ENCODE measurements at regions not wholly inside any gene's neighbourhood (a gene's known extent, or its start where the extent isn't known, plus 50 kb on each side); places are given as distances from the start of the nearest gene placed in this dataset.
A peak's percentile ranks its signal among the peaks of the same experiment; 100 is the strongest.

DNA sequence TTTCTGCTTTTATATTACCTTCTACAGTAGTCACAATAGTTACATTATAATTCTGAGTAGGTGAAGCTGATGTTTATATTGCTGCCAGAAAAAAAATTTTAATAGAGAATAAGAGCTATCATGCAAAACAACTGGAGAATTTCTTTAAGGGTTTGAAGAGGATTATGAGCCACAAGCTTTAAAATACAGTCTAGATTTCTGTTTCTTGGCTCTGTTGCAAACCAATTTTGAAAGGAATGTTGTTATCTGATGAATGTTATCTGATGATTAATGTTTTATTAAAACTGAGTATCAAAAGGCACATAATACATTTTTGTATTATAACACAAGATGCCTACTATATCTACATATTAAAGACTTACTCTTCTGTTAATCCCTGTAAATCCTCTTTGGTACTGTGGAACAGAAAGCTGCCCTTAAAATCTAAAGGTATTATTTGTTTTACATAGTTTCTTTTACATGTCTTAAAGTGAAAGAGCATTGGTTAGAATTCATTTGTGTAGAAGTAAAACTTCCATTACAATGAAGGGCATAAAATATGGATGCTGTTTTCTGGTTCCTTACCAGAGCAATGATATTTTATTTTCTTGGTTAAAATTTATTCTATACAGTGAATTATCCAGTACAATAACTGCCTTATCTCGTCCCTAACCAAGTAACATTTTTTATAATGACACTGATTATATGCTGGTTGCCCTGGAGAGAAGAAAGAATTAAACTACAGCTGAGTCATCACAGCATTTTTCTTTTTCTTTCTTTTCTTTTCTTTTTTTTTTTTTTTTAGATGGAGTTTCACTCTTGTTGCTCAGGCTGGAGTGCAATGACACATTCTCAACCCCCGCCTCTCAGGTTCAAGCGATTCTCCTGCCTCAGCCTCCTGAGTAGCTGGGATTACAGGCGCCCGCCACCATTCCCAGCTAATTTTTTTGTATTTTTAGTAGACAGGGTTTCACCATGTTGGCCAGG lies 205.7 kb downstream of the TANC2 start:
- no peak overlapping the region for H3K4me3 ChIP-seq
- ATAC-seq (peak; percentile 35), DNase-seq (no peak)
- no peaks in the 10 kb centered on the region for H3K36me3 ChIP-seq
- TF ChIP-seq, protein P1, sequence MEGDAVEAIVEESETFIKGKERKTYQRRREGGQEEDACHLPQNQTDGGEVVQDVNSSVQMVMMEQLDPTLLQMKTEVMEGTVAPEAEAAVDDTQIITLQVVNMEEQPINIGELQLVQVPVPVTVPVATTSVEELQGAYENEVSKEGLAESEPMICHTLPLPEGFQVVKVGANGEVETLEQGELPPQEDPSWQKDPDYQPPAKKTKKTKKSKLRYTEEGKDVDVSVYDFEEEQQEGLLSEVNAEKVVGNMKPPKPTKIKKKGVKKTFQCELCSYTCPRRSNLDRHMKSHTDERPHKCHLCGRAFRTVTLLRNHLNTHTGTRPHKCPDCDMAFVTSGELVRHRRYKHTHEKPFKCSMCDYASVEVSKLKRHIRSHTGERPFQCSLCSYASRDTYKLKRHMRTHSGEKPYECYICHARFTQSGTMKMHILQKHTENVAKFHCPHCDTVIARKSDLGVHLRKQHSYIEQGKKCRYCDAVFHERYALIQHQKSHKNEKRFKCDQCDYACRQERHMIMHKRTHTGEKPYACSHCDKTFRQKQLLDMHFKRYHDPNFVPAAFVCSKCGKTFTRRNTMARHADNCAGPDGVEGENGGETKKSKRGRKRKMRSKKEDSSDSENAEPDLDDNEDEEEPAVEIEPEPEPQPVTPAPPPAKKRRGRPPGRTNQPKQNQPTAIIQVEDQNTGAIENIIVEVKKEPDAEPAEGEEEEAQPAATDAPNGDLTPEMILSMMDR (IDR thresholded peaks at IDR 0.05): no peak
- no peaks in the 10 kb centered on the region for H3K27me3 ChIP-seq
- H3K27ac ChIP-seq: peak overlapping the region in 1 of 2 donors; percentile 7
- H3K4me1 ChIP-seq: no peaks in the 10 kb centered on the region
- H3K9me3 ChIP-seq: peaks cover 0 to 5% of the 10 kb centered on the region in 2 donors
- intact Hi-C loops (cut with DNase I): no loop called here

DNA sequence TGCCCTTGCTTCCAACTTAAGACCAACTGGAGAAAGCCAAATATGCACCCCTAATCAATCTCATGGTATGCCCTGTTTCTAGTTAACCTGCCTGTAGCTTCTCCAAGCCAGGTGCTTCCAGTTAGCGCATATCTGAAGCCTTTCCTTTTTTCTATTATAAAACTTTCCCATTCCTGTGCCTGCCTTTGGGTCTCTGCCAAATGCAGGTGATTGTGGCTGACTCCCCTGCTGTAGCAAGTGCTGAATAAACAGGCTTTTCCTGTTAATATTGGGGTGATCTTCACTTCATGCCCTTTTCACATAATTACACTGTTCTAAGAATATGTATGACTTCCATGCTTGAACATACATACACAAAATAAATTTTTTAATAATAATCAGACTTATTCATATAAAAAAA lies 207.4 kb downstream of the TANC2 start:
- peak; percentile 17 for ATAC-seq
- intact Hi-C loops (cut with DNase I): no loop called here
- no peak overlapping the region for H3K4me3 ChIP-seq

DNA sequence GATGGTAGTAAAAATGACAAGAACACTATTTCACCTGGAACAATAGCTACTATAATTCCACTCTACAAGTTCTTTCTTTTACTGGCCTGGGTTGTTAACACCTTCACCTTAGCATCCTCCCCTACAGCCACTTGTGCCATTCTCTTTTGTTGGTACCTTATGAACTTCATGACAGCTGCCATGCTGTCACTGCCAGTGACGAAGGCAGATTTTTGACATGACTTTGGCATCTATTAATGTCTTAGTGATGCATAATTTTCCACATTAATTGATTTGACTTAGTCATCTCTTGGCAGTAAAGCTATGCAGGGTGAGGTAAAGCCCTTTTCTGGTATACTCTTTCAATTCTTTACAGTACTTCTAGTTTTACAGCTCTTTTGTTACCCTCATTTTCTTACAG lies 207.9 kb downstream of the TANC2 start:
- Histone ChIP-seq H3K27me3 (no peaks in the 10 kb centered on the region), H3K4me1 (no peaks in the 10 kb centered on the region), H3K9me3 (peaks cover 0 to 5% of the 10 kb centered on the region in 2 donors), H3K27ac (no peak overlapping the region), H3K4me3 (no peak overlapping the region), H3K36me3 (no peaks in the 10 kb centered on the region)
- DNase-seq (no peak), ATAC-seq (no peak)
- intact Hi-C loops (cut with DNase I): no loop called here
- TF ChIP-seq, protein P1 (IDR thresholded peaks at IDR 0.05): no peak

More for the DNA sequence above, 207.4 kb downstream of the TANC2 start:
- no peak overlapping the region for H3K27ac ChIP-seq
- no peaks in the 10 kb centered on the region for H3K36me3 ChIP-seq
- TF ChIP-seq, protein P1 (IDR thresholded peaks at IDR 0.05): no peak
- DNase-seq: no peak
- H3K9me3 ChIP-seq: peaks cover 0 to 5% of the 10 kb centered on the region in 2 donors
- no peaks in the 10 kb centered on the region for H3K4me1 ChIP-seq
- no peaks in the 10 kb centered on the region for H3K27me3 ChIP-seq

DNA sequence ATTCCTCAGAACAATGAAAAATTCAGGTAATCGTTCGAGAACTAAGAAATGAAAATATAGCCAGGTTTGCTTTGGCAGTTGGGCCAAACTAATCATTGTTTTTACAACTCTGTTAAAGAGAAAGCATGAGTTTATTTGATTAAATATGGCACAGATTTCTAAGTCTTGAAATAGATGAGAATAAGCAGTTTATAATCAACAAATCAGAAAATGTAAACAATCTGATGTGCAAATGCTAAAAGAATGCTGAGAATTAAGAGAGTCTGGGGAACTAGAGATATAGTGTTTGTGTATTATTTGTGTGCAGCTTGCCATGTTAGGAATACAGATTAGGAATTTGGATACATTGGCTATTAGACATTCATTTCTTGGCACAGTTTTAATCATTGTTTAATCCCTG lies 212.5 kb downstream of the TANC2 start:
- peaks cover 0 to 5% of the 10 kb centered on the region in 2 donors for H3K9me3 ChIP-seq
- H3K27me3 ChIP-seq: no peaks in the 10 kb centered on the region
- TF ChIP-seq, protein P1 (IDR thresholded peaks at IDR 0.05): no peak
- ATAC-seq (no peak), DNase-seq (peak in 2 of 4 donors; percentile 19 to 23)
- H3K4me1 ChIP-seq: no peaks in the 10 kb centered on the region
- intact Hi-C loops (cut with DNase I): no loop called here
- peaks cover 0 to 6% of the 10 kb centered on the region in 2 donors for H3K36me3 ChIP-seq
- no peak overlapping the region for H3K27ac ChIP-seq
- no peak overlapping the region for H3K4me3 ChIP-seq

DNA sequence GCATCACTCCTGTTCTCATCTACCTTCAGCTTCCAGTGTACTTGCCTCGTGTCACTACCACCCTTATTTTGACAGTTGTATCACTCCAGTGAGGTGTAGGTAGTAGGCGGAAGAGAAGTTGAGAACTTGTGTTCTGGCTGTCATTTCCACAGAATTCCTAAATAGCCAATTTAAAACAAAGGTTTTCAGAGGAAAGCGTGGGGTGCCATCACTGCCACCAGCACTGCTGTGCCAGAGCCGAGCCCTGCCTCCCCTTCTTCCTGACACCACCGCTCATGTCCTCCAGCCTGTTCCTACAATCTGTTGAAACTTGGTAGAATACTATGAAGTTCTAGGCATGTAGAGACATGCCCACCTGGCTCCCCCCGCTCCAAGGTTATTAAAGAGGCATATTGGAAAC lies 215.8 kb downstream of the TANC2 start:
- H3K27me3 ChIP-seq: no peaks in the 10 kb centered on the region
- no peak overlapping the region for H3K4me3 ChIP-seq
- ATAC-seq: no peak
- peaks cover 0 to 6% of the 10 kb centered on the region in 2 donors for H3K36me3 ChIP-seq
- no peaks in the 10 kb centered on the region for H3K4me1 ChIP-seq
- intact Hi-C loops (cut with DNase I): no loop called here
- H3K9me3 ChIP-seq: no peaks in the 10 kb centered on the region
- DNase-seq: no peak
- no peak overlapping the region for H3K27ac ChIP-seq
- TF ChIP-seq, protein P1 (IDR thresholded peaks at IDR 0.05): no peak

Measured in left lung (tissue), 4 donors.